ENCODE measurements at regions not wholly inside any gene's neighbourhood (a gene's known extent, or its start where the extent isn't known, plus 50 kb on each side); places are given as distances from the start of the nearest gene placed in this dataset.

GRCh38 chr1:199272628-199273086 is 633.8 kb downstream of the PTPRC start:
- no peak overlapping the region for H2AFZ ChIP-seq (ENCODE audit: insufficient read depth, low read length, poor library complexity)
- no peaks in the 10 kb centered on the region for H3K9me3 ChIP-seq (ENCODE audit: insufficient read depth, low read depth, low read length)
- H2BK12ac ChIP-seq (ENCODE audit: low read length) = no peak overlapping the region
- no peak overlapping the region for H2BK5ac ChIP-seq (ENCODE audit: low read depth, low read length, poor library complexity)
- H3K27ac ChIP-seq (ENCODE audit: low read depth, low read length) = no peak overlapping the region
- H2BK120ac ChIP-seq (ENCODE audit: insufficient read depth, low read length, poor library complexity) = no peak overlapping the region
- H3K4me3 ChIP-seq (ENCODE audit: low read depth, low read length) = no peak overlapping the region
- H3K4me2 ChIP-seq (ENCODE audit: low read length) = no peak overlapping the region
- H2AK5ac ChIP-seq (ENCODE audit: low read length) = no peak overlapping the region
- no peaks in the 10 kb centered on the region for H3K4me1 ChIP-seq (ENCODE audit: control insufficient read depth in 1 of 2, insufficient read depth in 2 of 2, low read length in 2 of 2)
- H3K9ac ChIP-seq (ENCODE audit: low read length) = no peak overlapping the region
- H3K36me3 ChIP-seq (ENCODE audit: control insufficient read depth in 1 of 2, insufficient read depth in 2 of 2, low read length in 2 of 2) = no peaks in the 10 kb centered on the region
- H3K18ac ChIP-seq (ENCODE audit: low read length) = no peak overlapping the region
- H3K4ac ChIP-seq (ENCODE audit: low read depth, low read length) = no peak overlapping the region
- no peaks in the 10 kb centered on the region for H3K79me2 ChIP-seq (ENCODE audit: control insufficient read depth, insufficient read depth, low read length, poor library complexity)
- H3K79me1 ChIP-seq (ENCODE audit: low read length) = no peaks in the 10 kb centered on the region
- no peak overlapping the region for H3K23ac ChIP-seq (ENCODE audit: low read length)
- no peak overlapping the region for H4K12ac ChIP-seq (ENCODE audit: low read depth, low read length)
- H3K14ac ChIP-seq (ENCODE audit: low read length) = no peak overlapping the region
- no peak overlapping the region for H4K8ac ChIP-seq (ENCODE audit: low read depth, low read length)
- no peak overlapping the region for H4K91ac ChIP-seq (ENCODE audit: low read depth, low read length)
- no CpG with 5 or more reads among the region's 3 CpGs for WGBS (ENCODE audit: extremely low coverage, insufficient coverage, insufficient read length)
- DNase-seq = peak; percentile 97 to 99
- H3K27me3 ChIP-seq (ENCODE audit: insufficient read depth, low read length) = no peaks in the 10 kb centered on the region

- Histone ChIP-seq H3K4me1 (ENCODE audit: control insufficient read depth in 1 of 2, insufficient read depth in 2 of 2, low read length in 2 of 2) (no peaks in the 10 kb centered on the region), H3K18ac (ENCODE audit: low read length) (no peak overlapping the region), H3K79me2 (ENCODE audit: control insufficient read depth, insufficient read depth, low read length, poor library complexity) (no peaks in the 10 kb centered on the region), H3K23ac (ENCODE audit: low read length) (no peak overlapping the region), H2BK12ac (ENCODE audit: low read length) (peak overlapping the region; percentile 37), H3K4ac (ENCODE audit: low read depth, low read length) (no peak overlapping the region), H3K9ac (ENCODE audit: low read length) (no peak overlapping the region), H3K4me3 (ENCODE audit: low read depth, low read length) (no peak overlapping the region), H3K14ac (ENCODE audit: low read length) (no peak overlapping the region), H2AFZ (ENCODE audit: insufficient read depth, low read length, poor library complexity) (no peak overlapping the region), H3K9me3 (ENCODE audit: insufficient read depth, low read depth, low read length) (no peaks in the 10 kb centered on the region), H4K12ac (ENCODE audit: low read depth, low read length) (no peak overlapping the region), H3K27ac (ENCODE audit: low read depth, low read length) (no peak overlapping the region), H2BK5ac (ENCODE audit: low read depth, low read length, poor library complexity) (no peak overlapping the region), H3K36me3 (ENCODE audit: control insufficient read depth in 1 of 2, insufficient read depth in 2 of 2, low read length in 2 of 2) (no peaks in the 10 kb centered on the region), H4K91ac (ENCODE audit: low read depth, low read length) (no peak overlapping the region), H2BK120ac (ENCODE audit: insufficient read depth, low read length, poor library complexity) (no peak overlapping the region), H3K4me2 (ENCODE audit: low read length) (no peak overlapping the region), H3K27me3 (ENCODE audit: insufficient read depth, low read length) (no peaks in the 10 kb centered on the region), H2AK5ac (ENCODE audit: low read length) (no peak overlapping the region), H4K8ac (ENCODE audit: low read depth, low read length) (no peak overlapping the region), H3K79me1 (ENCODE audit: low read length) (no peaks in the 10 kb centered on the region)
- no CpG with 5 or more reads among the region's 2 CpGs for WGBS (ENCODE audit: extremely low coverage, insufficient coverage, insufficient read length)
- DNase-seq = peak; percentile 28 to 76
Measured at GRCh38 chr1:199273837-199274379, 635.1 kb downstream of the PTPRC start.

GRCh38 chr1:199279067-199279466 is 640.2 kb downstream of the PTPRC start:
- Histone ChIP-seq H4K12ac (ENCODE audit: low read depth, low read length) (no peak overlapping the region), H3K9me3 (ENCODE audit: insufficient read depth, low read depth, low read length) (no peaks in the 10 kb centered on the region), H2AFZ (ENCODE audit: insufficient read depth, low read length, poor library complexity) (no peak overlapping the region), H3K4me1 (ENCODE audit: control insufficient read depth in 1 of 2, insufficient read depth in 2 of 2, low read length in 2 of 2) (no peaks in the 10 kb centered on the region), H2BK120ac (ENCODE audit: insufficient read depth, low read length, poor library complexity) (no peak overlapping the region), H3K9ac (ENCODE audit: low read length) (no peak overlapping the region), H3K4me2 (ENCODE audit: low read length) (no peak overlapping the region), H3K27me3 (ENCODE audit: insufficient read depth, low read length) (no peaks in the 10 kb centered on the region), H3K79me2 (ENCODE audit: control insufficient read depth, insufficient read depth, low read length, poor library complexity) (no peaks in the 10 kb centered on the region), H3K14ac (ENCODE audit: low read length) (no peak overlapping the region), H4K91ac (ENCODE audit: low read depth, low read length) (no peak overlapping the region), H3K18ac (ENCODE audit: low read length) (no peak overlapping the region), H3K4ac (ENCODE audit: low read depth, low read length) (no peak overlapping the region), H3K23ac (ENCODE audit: low read length) (no peak overlapping the region), H3K27ac (ENCODE audit: low read depth, low read length) (no peak overlapping the region), H2BK12ac (ENCODE audit: low read length) (no peak overlapping the region), H3K79me1 (ENCODE audit: low read length) (no peaks in the 10 kb centered on the region), H3K4me3 (ENCODE audit: low read depth, low read length) (no peak overlapping the region), H4K8ac (ENCODE audit: low read depth, low read length) (no peak overlapping the region), H2AK5ac (ENCODE audit: low read length) (no peak overlapping the region), H2BK5ac (ENCODE audit: low read depth, low read length, poor library complexity) (no peak overlapping the region), H3K36me3 (ENCODE audit: control insufficient read depth in 1 of 2, insufficient read depth in 2 of 2, low read length in 2 of 2) (no peaks in the 10 kb centered on the region)
- DNase-seq = no peak

- no peak overlapping the region for H2BK120ac ChIP-seq (ENCODE audit: insufficient read depth, low read length, poor library complexity)
- H2AK5ac ChIP-seq (ENCODE audit: low read length) = no peak overlapping the region
- no peak overlapping the region for H2BK5ac ChIP-seq (ENCODE audit: low read depth, low read length, poor library complexity)
- H4K91ac ChIP-seq (ENCODE audit: low read depth, low read length) = no peak overlapping the region
- no peaks in the 10 kb centered on the region for H3K4me1 ChIP-seq (ENCODE audit: control insufficient read depth in 1 of 2, insufficient read depth in 2 of 2, low read length in 2 of 2)
- no peak overlapping the region for H3K18ac ChIP-seq (ENCODE audit: low read length)
- H3K79me1 ChIP-seq (ENCODE audit: low read length) = no peaks in the 10 kb centered on the region
- H3K27ac ChIP-seq (ENCODE audit: low read depth, low read length) = no peak overlapping the region
- no peak overlapping the region for H3K23ac ChIP-seq (ENCODE audit: low read length)
- H3K9me3 ChIP-seq (ENCODE audit: insufficient read depth, low read depth, low read length) = no peaks in the 10 kb centered on the region
- DNase-seq = no peak
- no CpG with 5 or more reads among the region's 3 CpGs for WGBS (ENCODE audit: extremely low coverage, insufficient coverage, insufficient read length)
- H2BK12ac ChIP-seq (ENCODE audit: low read length) = no peak overlapping the region
- H3K4me3 ChIP-seq (ENCODE audit: low read depth, low read length) = no peak overlapping the region
- H2AFZ ChIP-seq (ENCODE audit: insufficient read depth, low read length, poor library complexity) = no peak overlapping the region
- no peak overlapping the region for H3K14ac ChIP-seq (ENCODE audit: low read length)
- no peak overlapping the region for H3K4ac ChIP-seq (ENCODE audit: low read depth, low read length)
- no peaks in the 10 kb centered on the region for H3K79me2 ChIP-seq (ENCODE audit: control insufficient read depth, insufficient read depth, low read length, poor library complexity)
- no peak overlapping the region for H4K12ac ChIP-seq (ENCODE audit: low read depth, low read length)
- no peak overlapping the region for H4K8ac ChIP-seq (ENCODE audit: low read depth, low read length)
- no peak overlapping the region for H3K9ac ChIP-seq (ENCODE audit: low read length)
- no peak overlapping the region for H3K4me2 ChIP-seq (ENCODE audit: low read length)
- no peaks in the 10 kb centered on the region for H3K27me3 ChIP-seq (ENCODE audit: insufficient read depth, low read length)
- H3K36me3 ChIP-seq (ENCODE audit: control insufficient read depth in 1 of 2, insufficient read depth in 2 of 2, low read length in 2 of 2) = no peaks in the 10 kb centered on the region
Measured at GRCh38 chr1:199279872-199280645, 641.2 kb downstream of the PTPRC start.

Data from trophoblast cell (in vitro differentiated cells and primary cell).